ENCODE measurements at regions not wholly inside any gene's neighbourhood (a gene's known extent, or its start where the extent isn't known, plus 50 kb on each side); places are given as distances from the start of the nearest gene placed in this dataset.
A peak's percentile ranks its signal among the peaks of the same experiment; 100 is the strongest.

GRCh38 chr16:85398050-85398451 lies 215.1 kb upstream of the GSE1 start:
- no peak overlapping the region for H3K9ac ChIP-seq (ENCODE audit: low read depth, low read length)
- no peaks in the 10 kb centered on the region for H3K36me3 ChIP-seq (ENCODE audit: insufficient read depth, low read length)
- H3K4me1 ChIP-seq (ENCODE audit: insufficient read depth, low read length): peaks cover 22% of the 10 kb centered on the region
- no peak overlapping the region for H2AFZ ChIP-seq (ENCODE audit: low read depth, low read length)
- H3K4me2 ChIP-seq (ENCODE audit: insufficient read depth, low read length): no peak overlapping the region
- no peaks in the 10 kb centered on the region for H3K9me3 ChIP-seq (ENCODE audit: insufficient read depth, low read length, severe bottlenecking)
- ATAC-seq (ENCODE audit: insufficient read depth, low read depth) (no peak), DNase-seq (peak; percentile 5)
- no peak for TF ChIP-seq CTCF (IDR thresholded peaks at IDR 0.05; ENCODE audit: borderline replicate concordance, extremely low read depth, low read length, poor library complexity, severe bottlenecking)
- TF ChIP-seq EZH2 (IDR thresholded peaks at IDR 0.05; ENCODE audit: borderline replicate concordance, low read depth, low read length, severe bottlenecking): no peak
- H4K20me1 ChIP-seq (ENCODE audit: insufficient read depth, low read length): no peaks in the 10 kb centered on the region
- H3K79me2 ChIP-seq (ENCODE audit: insufficient read depth, low read length): no peaks in the 10 kb centered on the region
- H3K27ac ChIP-seq (ENCODE audit: low read length): no peak overlapping the region
- H3K4me3 ChIP-seq (ENCODE audit: low read depth in 1 of 2, low read length in 2 of 2): no peak overlapping the region
- no peaks in the 10 kb centered on the region for H3K27me3 ChIP-seq (ENCODE audit: insufficient read depth, low read length, poor library complexity)

GRCh38 chr16:85398688-85399582 lies 214.2 kb upstream of the GSE1 start:
- TF ChIP-seq EZH2 (IDR thresholded peaks at IDR 0.05; ENCODE audit: borderline replicate concordance, low read depth, low read length, severe bottlenecking): no peak
- no peak for TF ChIP-seq CTCF (IDR thresholded peaks at IDR 0.05; ENCODE audit: borderline replicate concordance, extremely low read depth, low read length, poor library complexity, severe bottlenecking)
- Histone ChIP-seq H3K27ac (ENCODE audit: low read length) (no peak overlapping the region), H2AFZ (ENCODE audit: low read depth, low read length) (no peak overlapping the region), H3K36me3 (ENCODE audit: insufficient read depth, low read length) (no peaks in the 10 kb centered on the region), H3K9me3 (ENCODE audit: insufficient read depth, low read length, severe bottlenecking) (no peaks in the 10 kb centered on the region), H4K20me1 (ENCODE audit: insufficient read depth, low read length) (no peaks in the 10 kb centered on the region), H3K79me2 (ENCODE audit: insufficient read depth, low read length) (no peaks in the 10 kb centered on the region), H3K4me3 (ENCODE audit: low read depth in 1 of 2, low read length in 2 of 2) (no peak overlapping the region), H3K4me1 (ENCODE audit: insufficient read depth, low read length) (peaks cover 28% of the 10 kb centered on the region), H3K9ac (ENCODE audit: low read depth, low read length) (no peak overlapping the region), H3K4me2 (ENCODE audit: insufficient read depth, low read length) (no peak overlapping the region), H3K27me3 (ENCODE audit: insufficient read depth, low read length, poor library complexity) (no peaks in the 10 kb centered on the region)
- DNase-seq (peak; percentile 5), ATAC-seq (ENCODE audit: insufficient read depth, low read depth) (no peak)

- Histone ChIP-seq H2AFZ (ENCODE audit: low read depth, low read length) (no peak overlapping the region), H3K9me3 (ENCODE audit: insufficient read depth, low read length, severe bottlenecking) (no peaks in the 10 kb centered on the region), H3K36me3 (ENCODE audit: insufficient read depth, low read length) (no peaks in the 10 kb centered on the region), H3K9ac (ENCODE audit: low read depth, low read length) (no peak overlapping the region), H3K27me3 (ENCODE audit: insufficient read depth, low read length, poor library complexity) (no peaks in the 10 kb centered on the region), H3K79me2 (ENCODE audit: insufficient read depth, low read length) (no peaks in the 10 kb centered on the region), H3K4me3 (ENCODE audit: low read depth in 1 of 2, low read length in 2 of 2) (no peak overlapping the region), H3K4me1 (ENCODE audit: insufficient read depth, low read length) (peaks cover 28% of the 10 kb centered on the region), H3K27ac (ENCODE audit: low read length) (0 out of 2 replicates have a peak overlapping the region, but pooled peaks have one; percentile 29), H3K4me2 (ENCODE audit: insufficient read depth, low read length) (no peak overlapping the region), H4K20me1 (ENCODE audit: insufficient read depth, low read length) (no peaks in the 10 kb centered on the region)
- TF ChIP-seq EZH2 (IDR thresholded peaks at IDR 0.05; ENCODE audit: borderline replicate concordance, low read depth, low read length, severe bottlenecking) (no peak), CTCF (IDR thresholded peaks at IDR 0.05; ENCODE audit: borderline replicate concordance, extremely low read depth, low read length, poor library complexity, severe bottlenecking) (no peak)
- ATAC-seq (ENCODE audit: insufficient read depth, low read depth) (no peak), DNase-seq (peak; percentile 16)
Observed at GRCh38 chr16:85399583-85400284, 213.4 kb upstream of the GSE1 start.
